ENCODE measurements at regions not wholly inside any gene's neighbourhood (a gene's known extent, or its start where the extent isn't known, plus 50 kb on each side); places are given as distances from the start of the nearest gene placed in this dataset.

DNA sequence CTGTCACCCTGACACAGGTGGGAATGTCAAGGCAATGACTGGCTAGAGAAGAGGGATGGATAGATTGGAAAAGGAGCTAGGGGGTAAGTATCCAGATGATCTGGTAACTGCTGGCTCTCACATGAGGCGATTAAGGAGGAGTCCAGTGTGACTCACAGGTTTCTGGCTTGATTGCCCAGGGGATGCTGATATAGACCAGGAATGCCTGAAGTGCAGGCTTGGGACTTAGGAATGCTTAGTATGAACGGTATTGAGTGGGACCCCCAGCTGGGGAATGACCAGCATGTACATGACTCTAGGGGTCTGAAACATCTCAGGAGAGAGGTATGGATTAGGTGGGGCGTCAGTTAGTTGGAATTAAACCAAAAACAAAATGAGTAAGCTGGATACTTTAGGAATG lies 65.8 kb upstream of the PRPS1 start:
- TF ChIP-seq, protein P1, sequence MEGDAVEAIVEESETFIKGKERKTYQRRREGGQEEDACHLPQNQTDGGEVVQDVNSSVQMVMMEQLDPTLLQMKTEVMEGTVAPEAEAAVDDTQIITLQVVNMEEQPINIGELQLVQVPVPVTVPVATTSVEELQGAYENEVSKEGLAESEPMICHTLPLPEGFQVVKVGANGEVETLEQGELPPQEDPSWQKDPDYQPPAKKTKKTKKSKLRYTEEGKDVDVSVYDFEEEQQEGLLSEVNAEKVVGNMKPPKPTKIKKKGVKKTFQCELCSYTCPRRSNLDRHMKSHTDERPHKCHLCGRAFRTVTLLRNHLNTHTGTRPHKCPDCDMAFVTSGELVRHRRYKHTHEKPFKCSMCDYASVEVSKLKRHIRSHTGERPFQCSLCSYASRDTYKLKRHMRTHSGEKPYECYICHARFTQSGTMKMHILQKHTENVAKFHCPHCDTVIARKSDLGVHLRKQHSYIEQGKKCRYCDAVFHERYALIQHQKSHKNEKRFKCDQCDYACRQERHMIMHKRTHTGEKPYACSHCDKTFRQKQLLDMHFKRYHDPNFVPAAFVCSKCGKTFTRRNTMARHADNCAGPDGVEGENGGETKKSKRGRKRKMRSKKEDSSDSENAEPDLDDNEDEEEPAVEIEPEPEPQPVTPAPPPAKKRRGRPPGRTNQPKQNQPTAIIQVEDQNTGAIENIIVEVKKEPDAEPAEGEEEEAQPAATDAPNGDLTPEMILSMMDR (IDR thresholded peaks at IDR 0.05; ENCODE audit: control extremely low read depth, extremely low read depth, low read depth, missing control alignments) = no peak
- CTCF ChIA-PET = interaction anchor here (1.5 kb wide), 1 partner anchor 14 kb away, joined by 3 read pairs; no protein-coding TSS in a partner anchor
- POLR2A ChIA-PET = no interaction called here
- DNase-seq (ENCODE audit: extremely low spot score) = no peak

DNA sequence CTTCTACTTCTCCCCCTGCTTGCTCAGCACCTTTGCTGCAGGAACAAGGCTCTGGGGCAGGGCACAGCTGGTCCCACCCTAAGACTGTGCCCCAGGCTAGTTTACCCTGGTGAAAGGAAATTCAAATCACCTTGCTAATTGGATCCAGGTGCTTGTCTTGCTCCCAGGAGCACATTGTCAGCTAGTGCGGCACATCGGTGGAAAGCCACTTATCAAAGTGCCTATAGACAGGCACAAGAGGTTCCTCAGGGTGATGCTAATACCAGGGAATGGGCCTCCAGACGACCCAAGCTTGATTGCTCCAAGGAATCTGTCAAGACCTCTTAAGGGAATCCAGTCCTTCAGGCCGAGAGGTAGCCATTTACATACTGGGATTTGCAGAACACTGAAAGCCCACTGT lies 64.5 kb upstream of the PRPS1 start:
- no peak for DNase-seq (ENCODE audit: extremely low spot score)
- POLR2A ChIA-PET = no interaction called here
- TF ChIP-seq, protein P1 (IDR thresholded peaks at IDR 0.05; ENCODE audit: control extremely low read depth, extremely low read depth, low read depth, missing control alignments) = no peak
- CTCF ChIA-PET = interaction anchor here (1.0 to 1.5 kb wide), 2 partner anchors 15 to 26 kb away, joined by 3 read pairs; no protein-coding TSS in a partner anchor

DNA sequence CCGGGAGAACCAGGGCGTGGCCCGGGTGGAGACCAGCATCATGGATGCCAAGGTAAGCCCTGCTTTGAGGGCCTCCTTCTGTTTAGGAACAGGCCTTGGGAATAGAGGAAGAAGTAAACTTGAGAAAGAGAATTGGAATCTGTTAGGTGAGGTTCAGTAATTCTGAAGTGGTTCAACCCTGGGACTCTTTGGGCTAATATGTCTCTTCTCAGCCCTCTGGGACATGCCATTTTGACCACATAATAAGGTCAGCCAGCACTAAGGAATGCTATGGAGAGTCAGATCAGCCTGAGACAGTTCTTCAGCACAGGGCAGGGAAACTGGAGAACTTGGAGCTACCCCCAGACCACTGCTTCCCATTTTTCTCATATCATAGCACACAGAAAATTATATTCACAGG lies 63.3 kb upstream of the PRPS1 start:
- ChIA-PET POLR2A (no interaction called here), CTCF (interaction anchor here (1.0 kb wide), 1 partner anchor 27 kb away, joined by 3 read pairs; no protein-coding TSS in a partner anchor)
- TF ChIP-seq, protein P1 (IDR thresholded peaks at IDR 0.05; ENCODE audit: control extremely low read depth, extremely low read depth, low read depth, missing control alignments) = no peak
- DNase-seq (ENCODE audit: extremely low spot score) = no peak

DNA sequence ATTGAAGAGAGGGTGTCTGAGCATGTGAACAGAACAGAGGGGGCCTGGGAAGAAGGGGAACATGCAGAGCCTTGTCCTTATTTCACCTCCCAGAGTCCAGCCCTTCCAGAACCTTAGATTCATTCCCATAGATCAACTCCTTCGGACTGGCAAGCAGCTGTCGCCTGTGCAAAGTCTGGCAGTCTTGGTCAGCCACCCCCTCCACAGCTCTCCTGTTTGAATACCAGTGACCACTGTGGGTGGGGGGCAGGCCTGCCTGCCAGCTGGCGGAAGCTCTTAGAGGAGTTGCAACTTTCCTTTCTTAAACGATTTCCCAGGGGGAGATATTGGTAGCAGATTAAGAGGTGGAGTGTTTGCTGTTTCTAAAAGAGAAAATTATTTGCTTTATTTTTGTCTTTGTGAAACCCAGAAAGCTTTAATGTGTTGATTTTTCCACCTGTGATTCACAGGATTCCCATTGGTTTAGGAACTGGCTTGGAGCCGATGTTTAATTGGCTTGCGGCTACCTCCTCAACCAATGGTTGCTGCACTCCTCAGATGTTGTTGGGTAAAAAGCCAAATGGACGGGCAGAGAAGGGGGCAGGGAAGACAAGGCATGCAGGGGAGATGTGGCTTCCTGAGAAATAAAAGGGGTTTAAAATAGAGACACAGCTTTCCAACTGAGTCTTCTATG lies 62.2 kb upstream of the PRPS1 start:
- POLR2A ChIA-PET = no interaction called here
- no peak for DNase-seq (ENCODE audit: extremely low spot score)
- TF ChIP-seq, protein P1 (IDR thresholded peaks at IDR 0.05; ENCODE audit: control extremely low read depth, extremely low read depth, low read depth, missing control alignments) = no peak
- CTCF ChIA-PET = no interaction called here

- no peak for DNase-seq (ENCODE audit: extremely low spot score)
- CTCF ChIA-PET = no interaction called here
- POLR2A ChIA-PET = no interaction called here
- TF ChIP-seq, protein P1 (IDR thresholded peaks at IDR 0.05; ENCODE audit: control extremely low read depth, extremely low read depth, low read depth, missing control alignments) = no peak
Measured at GRCh38 chrX:107566604-107567262, 61.6 kb upstream of the PRPS1 start.

DNA sequence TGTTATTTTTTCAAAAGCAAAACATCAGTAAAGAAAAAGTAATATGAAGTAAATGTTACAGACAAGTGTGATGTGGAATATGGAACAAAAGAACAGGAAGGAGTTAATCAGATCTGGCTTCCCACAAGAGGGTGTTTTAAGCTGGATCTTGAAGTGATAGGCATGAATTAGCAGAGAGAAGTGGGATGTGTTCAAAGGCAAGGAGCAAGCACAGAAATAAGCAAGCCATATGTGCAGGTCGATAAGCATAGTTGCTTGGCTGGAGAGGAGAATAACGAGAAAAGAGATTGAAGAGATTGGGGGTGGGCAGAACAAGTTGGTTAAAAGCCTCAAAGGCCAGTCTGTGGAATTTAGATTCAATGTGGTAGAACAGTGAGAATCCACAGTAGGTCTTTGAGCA lies 60.9 kb upstream of the PRPS1 start:
- CTCF ChIA-PET = no interaction called here
- TF ChIP-seq, protein P1 (IDR thresholded peaks at IDR 0.05; ENCODE audit: control extremely low read depth, extremely low read depth, low read depth, missing control alignments) = no peak
- no peak for DNase-seq (ENCODE audit: extremely low spot score)
- POLR2A ChIA-PET = no interaction called here
